HG03439 (cell line): ENCODE measurements at regions not wholly inside any gene's neighbourhood (a gene's known extent, or its start where the extent isn't known, plus 50 kb on each side); places are given as distances from the start of the nearest gene placed in this dataset.
"Not testable (repeated sequence)": the region's sequence is repeated elsewhere in the genome, so short reads cannot be mapped to it uniquely, and the experiment has no call there.

Experiments
- ATAC-seq: cut with Tn5 transposase; IDR thresholded peaks from one replicate; pipeline ENCODE4 v1.9.1; 2021; ENCODE audit warnings: mild to moderate bottlenecking, moderate library complexity; ENCODE audit not compliant: unreplicated experiment

DNA sequence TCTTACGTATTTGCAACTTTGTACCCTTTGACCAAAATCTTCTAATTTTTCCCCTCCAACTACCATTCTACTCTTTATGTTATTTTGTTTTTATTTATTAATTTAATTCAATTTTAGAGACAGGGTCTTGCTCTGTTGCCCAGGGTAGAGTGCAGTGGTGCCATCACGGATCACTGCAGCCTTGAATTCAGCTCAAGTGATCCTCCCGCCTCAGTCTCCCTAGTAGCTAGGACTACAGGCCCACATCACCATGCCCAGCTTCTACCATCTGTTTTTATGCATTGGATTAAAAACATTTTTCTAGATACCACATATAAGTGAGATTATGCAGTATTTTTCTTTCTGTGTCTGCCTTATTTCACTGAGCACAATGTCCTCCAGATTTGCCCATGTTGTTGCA, 2912.5 kb downstream of the RPIA start:
- not testable (repeated sequence) for ATAC-seq

GRCh38 chr2:91604629-91605028, 2913.2 kb downstream of the RPIA start:
- not testable (repeated sequence) for ATAC-seq

- not testable (repeated sequence) for ATAC-seq
Measured at GRCh38 chr2:91623739-91624138, 2932.3 kb downstream of the RPIA start.

DNA sequence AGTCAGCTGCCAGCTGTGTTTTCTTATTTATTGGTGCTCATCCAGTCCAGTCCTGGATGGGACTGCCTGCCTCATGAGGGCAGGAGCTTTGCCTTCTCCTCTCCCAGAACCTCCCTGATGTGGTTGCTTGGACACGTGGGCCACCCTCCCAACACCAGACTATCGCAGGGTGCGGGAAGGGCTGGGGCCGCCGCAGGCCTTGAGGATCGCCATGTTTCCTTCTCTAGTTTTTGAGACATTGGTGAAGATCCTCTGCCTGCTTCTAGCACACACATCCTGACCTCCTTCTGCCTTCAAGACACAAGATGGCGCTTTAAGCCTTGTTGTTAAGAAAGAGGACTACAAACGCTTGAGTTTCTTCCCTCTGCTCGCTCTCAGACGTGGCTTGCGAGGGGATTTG, 2937.0 kb downstream of the RPIA start:
- not testable (repeated sequence) for ATAC-seq

DNA sequence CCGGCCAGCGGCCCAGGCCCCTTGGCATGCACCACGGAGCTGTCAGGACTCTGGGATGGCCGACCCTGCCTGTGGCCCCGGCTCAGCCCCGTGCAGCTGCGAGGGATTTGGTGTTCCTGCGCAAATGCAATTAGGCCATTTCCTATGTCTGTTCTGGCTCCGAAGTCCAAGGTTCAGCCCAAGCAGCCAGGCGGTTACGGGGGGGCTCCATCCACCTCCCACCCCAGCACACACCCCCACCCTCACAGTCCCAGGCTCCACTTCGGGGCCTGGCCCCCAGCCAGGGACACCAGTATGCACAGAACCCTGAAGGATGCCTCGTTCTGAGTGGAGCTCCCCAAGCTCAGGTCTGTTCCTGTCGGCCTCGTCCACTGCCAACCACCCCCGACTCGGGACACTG, 2965.7 kb downstream of the RPIA start:
- not testable (repeated sequence) for ATAC-seq

DNA sequence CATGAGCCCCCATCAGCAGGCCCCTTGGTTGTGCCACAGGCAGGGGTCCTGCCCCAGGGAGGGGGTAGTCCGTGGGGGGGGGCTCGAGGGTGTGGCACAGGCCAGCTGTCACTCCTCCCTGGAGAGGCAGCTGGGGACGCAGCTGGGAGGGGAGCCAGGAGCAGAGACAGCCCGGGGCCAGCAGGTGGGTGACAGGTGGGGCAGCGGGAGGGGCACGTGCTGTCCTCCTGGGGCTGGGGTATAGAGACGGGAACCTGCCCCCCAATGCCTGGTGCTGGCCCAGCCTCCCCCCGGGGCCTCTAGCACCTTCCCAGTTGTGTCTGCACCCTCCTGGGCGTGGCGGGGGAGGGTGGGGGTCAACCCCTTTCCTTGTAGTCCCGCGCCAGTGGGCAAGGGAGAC, 2966.9 kb downstream of the RPIA start:
- ATAC-seq, result not testable (repeated sequence)

DNA sequence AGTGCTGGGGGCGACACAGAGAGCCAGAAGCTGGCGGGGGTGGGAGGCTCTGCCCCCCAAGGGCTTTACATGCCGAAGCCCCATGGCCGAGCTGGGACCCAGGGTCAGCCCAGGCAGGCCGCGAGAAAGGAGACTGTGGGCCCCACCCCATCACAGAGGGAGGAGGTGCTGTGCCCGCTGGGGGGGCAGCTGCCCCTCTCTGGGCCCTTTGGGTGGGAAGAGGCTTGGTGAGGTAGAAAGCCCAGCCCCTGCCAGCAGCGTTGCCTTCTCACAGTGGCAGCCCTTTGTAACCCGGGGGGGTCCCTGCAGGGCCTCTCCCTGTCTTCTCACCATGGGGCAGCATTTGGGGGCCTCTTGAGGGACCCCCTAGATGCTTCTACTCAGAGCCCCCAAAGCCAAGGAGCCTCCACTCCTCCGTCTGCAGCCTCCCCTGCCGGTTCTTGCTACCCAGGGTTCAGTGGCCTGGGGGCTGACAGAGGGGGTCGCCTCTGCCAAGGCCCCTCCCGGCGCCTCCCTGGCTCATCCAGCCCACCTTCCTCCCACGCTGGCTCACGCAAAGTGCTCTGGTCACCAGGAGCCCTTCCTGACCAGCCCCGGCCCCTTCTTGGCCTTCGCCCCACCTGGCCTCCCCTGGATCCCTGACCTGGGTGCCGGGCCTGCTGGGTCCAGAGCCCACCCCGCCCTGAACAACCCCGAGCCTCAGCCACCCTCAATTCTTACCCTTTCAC, 2967.9 kb downstream of the RPIA start:
- ATAC-seq, result not testable (repeated sequence)

GRCh38 chr2:91659917-91660275, 2968.4 kb downstream of the RPIA start:
- ATAC-seq, result peak; percentile 69

DNA sequence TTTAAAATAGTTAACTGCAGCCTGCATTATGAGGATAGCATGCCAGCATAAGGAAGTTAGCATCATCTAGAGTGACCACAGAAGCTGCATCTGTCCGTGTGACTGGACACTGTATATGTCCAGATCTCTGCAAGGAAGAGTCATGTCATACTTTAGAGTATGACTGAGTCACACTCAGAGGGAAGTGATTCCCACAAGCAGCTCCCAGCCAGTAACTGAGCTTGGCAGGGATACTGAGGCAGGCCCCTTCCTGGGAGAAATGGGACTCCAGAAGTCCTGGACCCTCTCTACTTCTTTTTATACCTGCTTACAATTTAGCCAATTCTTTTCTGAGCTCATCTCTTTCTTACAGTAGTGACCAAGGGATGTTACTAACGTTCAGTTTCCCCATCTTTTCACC, 2975.9 kb downstream of the RPIA start:
- not testable (repeated sequence) for ATAC-seq

GRCh38 chr2:91685541-91685940, 2994.1 kb downstream of the RPIA start:
- ATAC-seq, result not testable (repeated sequence)

DNA sequence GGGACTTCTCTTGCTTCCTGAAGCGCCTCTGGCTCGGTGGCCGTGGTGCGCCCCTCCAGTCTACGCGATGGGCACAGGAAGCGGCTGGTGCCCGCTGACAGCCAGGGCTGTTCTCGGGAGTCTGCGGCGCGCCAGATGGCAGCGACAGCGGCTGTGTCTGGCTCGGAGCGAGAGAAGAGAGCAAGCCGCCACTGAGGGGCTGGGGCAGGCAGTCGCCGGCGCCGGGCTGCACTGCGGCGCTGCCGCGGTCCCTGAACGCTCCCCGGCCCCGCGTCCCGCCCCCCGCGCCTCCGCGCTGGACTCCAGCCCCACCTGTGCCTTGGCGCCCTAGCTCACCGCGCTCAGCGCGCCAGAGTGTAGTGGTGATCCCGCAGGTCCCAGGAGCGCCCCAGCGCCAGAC, 2994.6 kb downstream of the RPIA start:
- not testable (repeated sequence) for ATAC-seq
